Ishikawa (cell line): ENCODE measurements at regions not wholly inside any gene's neighbourhood (a gene's known extent, or its start where the extent isn't known, plus 50 kb on each side); places are given as distances from the start of the nearest gene placed in this dataset.
A peak's percentile ranks its signal among the peaks of the same experiment; 100 is the strongest.

Experiments
- CEBPB ChIP-seq: IDR thresholded peaks from 2 replicates; pipeline ENCODE4 v1.6.1; 2012
- CREB1 ChIP-seq: IDR thresholded peaks from 2 replicates; pipeline ENCODE4 v1.6.1; 2012; ENCODE audit warnings: low read depth
- EGR1 ChIP-seq: IDR thresholded peaks from 2 replicates; pipeline ENCODE4 v1.6.1; 2012
- EP300 ChIP-seq: IDR thresholded peaks from 2 replicates; pipeline ENCODE4 v1.6.1; 2012; ENCODE audit warnings: borderline replicate concordance
- FOXM1 ChIP-seq: IDR thresholded peaks from 2 replicates; pipeline ENCODE4 v1.6.1; 2012; ENCODE audit warnings: low read depth, borderline replicate concordance
- MAX ChIP-seq: IDR thresholded peaks from 2 replicates; pipeline ENCODE4 v1.6.1; 2012
- NFIC ChIP-seq: IDR thresholded peaks from 2 replicates; pipeline ENCODE4 v1.6.1; 2012
- RAD21 ChIP-seq: IDR thresholded peaks from 2 replicates; pipeline ENCODE4 v1.6.1; 2012; ENCODE audit warnings: low read depth
- TAF1 ChIP-seq: IDR thresholded peaks from 2 replicates; pipeline ENCODE4 v1.6.1; 2012; ENCODE audit warnings: low read depth, mild to moderate bottlenecking
- TCF12 ChIP-seq: IDR thresholded peaks from 2 replicates; pipeline ENCODE4 v1.6.1; 2012; ENCODE audit warnings: low read depth
- TEAD4 ChIP-seq: IDR thresholded peaks from 2 replicates; pipeline ENCODE4 v1.6.1; 2012
- USF1 ChIP-seq: IDR thresholded peaks from 2 replicates; pipeline ENCODE4 v1.6.1; 2012
- YY1 ChIP-seq: IDR thresholded peaks from 2 replicates; pipeline ENCODE4 v1.6.1; 2012; ENCODE audit warnings: low read depth
- ZBTB7A ChIP-seq: IDR thresholded peaks from 2 replicates; pipeline ENCODE4 v1.6.1; 2012; ENCODE audit warnings: low read depth
- TF ChIP-seq, protein P1 (sequence below): IDR thresholded peaks from 2 replicates; pipeline ENCODE4 v1.6.1; 2012; ENCODE audit warnings: low read depth, mild to moderate bottlenecking

GRCh38 chr6:166106076-166106686 is 61.5 kb downstream of the TBXT start:
- TF ChIP-seq TEAD4 = no peak
- TF ChIP-seq TAF1 = no peak
- no peak for TF ChIP-seq EP300
- TF ChIP-seq RAD21 = peak; percentile 96
- no peak for TF ChIP-seq EGR1
- no peak for TF ChIP-seq NFIC

DNA sequence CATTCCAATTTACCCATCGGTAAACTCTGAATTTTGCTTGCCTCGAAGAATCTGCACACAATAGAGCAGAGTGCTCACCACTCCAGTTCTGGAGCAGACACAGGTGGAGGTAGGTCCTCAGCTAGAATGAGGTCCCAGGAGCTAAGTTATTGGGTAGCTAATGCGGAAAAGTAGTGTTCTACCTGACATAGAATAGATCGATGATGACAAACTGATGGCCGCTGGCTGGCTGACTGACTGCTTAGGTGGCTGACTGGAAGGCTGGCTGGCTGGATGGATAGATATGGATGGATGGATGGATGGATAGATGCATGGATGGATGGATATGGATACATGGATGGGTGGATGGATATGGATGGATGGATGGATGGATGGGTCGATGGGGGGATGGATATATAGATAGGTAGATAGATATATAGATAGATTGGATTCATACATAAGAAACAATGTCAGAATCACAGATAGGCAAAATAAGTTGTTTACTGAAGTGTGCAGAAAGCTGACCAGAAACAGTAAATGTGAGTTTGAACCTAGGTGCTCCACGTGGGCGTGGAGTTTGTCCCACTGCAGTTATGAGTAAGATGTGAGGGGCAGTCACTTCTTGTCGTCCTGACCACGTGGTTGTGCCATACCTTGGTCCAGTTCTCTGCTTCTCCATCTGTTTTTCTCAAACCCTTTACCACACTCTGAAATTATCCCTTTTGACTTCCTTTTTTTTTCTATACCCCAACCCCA is 62.1 kb downstream of the TBXT start:
- TF ChIP-seq CEBPB (no peak), TEAD4 (no peak), USF1 (no peak), FOXM1 (no peak)

- TF ChIP-seq YY1 = no peak
These were observed 62.8 kb downstream of the TBXT start for GRCh38 chr6:166104872-166105271.

GRCh38 chr6:166104107-166104506 is 63.5 kb downstream of the TBXT start:
- TF ChIP-seq RAD21 (no peak), NFIC (no peak), EGR1 (no peak), EP300 (no peak), CREB1 (no peak), TCF12 (no peak), ZBTB7A (no peak), CEBPB (no peak), MAX (no peak), TAF1 (no peak), FOXM1 (no peak), TEAD4 (no peak), USF1 (no peak), YY1 (no peak)
- TF ChIP-seq, protein P1, sequence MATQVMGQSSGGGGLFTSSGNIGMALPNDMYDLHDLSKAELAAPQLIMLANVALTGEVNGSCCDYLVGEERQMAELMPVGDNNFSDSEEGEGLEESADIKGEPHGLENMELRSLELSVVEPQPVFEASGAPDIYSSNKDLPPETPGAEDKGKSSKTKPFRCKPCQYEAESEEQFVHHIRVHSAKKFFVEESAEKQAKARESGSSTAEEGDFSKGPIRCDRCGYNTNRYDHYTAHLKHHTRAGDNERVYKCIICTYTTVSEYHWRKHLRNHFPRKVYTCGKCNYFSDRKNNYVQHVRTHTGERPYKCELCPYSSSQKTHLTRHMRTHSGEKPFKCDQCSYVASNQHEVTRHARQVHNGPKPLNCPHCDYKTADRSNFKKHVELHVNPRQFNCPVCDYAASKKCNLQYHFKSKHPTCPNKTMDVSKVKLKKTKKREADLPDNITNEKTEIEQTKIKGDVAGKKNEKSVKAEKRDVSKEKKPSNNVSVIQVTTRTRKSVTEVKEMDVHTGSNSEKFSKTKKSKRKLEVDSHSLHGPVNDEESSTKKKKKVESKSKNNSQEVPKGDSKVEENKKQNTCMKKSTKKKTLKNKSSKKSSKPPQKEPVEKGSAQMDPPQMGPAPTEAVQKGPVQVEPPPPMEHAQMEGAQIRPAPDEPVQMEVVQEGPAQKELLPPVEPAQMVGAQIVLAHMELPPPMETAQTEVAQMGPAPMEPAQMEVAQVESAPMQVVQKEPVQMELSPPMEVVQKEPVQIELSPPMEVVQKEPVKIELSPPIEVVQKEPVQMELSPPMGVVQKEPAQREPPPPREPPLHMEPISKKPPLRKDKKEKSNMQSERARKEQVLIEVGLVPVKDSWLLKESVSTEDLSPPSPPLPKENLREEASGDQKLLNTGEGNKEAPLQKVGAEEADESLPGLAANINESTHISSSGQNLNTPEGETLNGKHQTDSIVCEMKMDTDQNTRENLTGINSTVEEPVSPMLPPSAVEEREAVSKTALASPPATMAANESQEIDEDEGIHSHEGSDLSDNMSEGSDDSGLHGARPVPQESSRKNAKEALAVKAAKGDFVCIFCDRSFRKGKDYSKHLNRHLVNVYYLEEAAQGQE = no peak

- no peak for TF ChIP-seq RAD21
- TF ChIP-seq MAX = no peak
- no peak for TF ChIP-seq USF1
- no peak for TF ChIP-seq EGR1
- no peak for TF ChIP-seq ZBTB7A
- TF ChIP-seq, protein P1 = no peak
- TF ChIP-seq CREB1 = no peak
- no peak for TF ChIP-seq YY1
- TF ChIP-seq EP300 = no peak
- no peak for TF ChIP-seq NFIC
- no peak for TF ChIP-seq FOXM1
- TF ChIP-seq TEAD4 = no peak
- no peak for TF ChIP-seq TCF12
- no peak for TF ChIP-seq TAF1
- no peak for TF ChIP-seq CEBPB
These were observed 65.7 kb downstream of the TBXT start for GRCh38 chr6:166101819-166102419.
